GM12872 (cell line): ENCODE measurements at regions not wholly inside any gene's neighbourhood (a gene's known extent, or its start where the extent isn't known, plus 50 kb on each side); places are given as distances from the start of the nearest gene placed in this dataset.

Experiments
- CTCF ChIP-seq: IDR thresholded peaks from 3 replicates; pipeline ENCODE4 v1.5.1; 2011; ENCODE audit warnings: low read depth, mild to moderate bottlenecking, low read length, moderate library complexity; ENCODE audit not compliant: insufficient read depth

- no peak for TF ChIP-seq CTCF
These were observed 146.8 kb upstream of the HS6ST1 start for GRCh38 chr2:128465246-128466170.

GRCh38 chr2:128466376-128466775 is 147.7 kb upstream of the HS6ST1 start:
- TF ChIP-seq CTCF, result no peak

GRCh38 chr2:128466776-128467175 is 148.1 kb upstream of the HS6ST1 start:
- no peak for TF ChIP-seq CTCF

GRCh38 chr2:128467321-128467969 is 148.8 kb upstream of the HS6ST1 start:
- no peak for TF ChIP-seq CTCF

- TF ChIP-seq CTCF, result no peak
These were observed 149.7 kb upstream of the HS6ST1 start for GRCh38 chr2:128468186-128468920.

- TF ChIP-seq CTCF, result peak; percentile 54
These were observed 150.5 kb upstream of the HS6ST1 start for GRCh38 chr2:128469203-128469602.

GRCh38 chr2:128469875-128470274 is 151.2 kb upstream of the HS6ST1 start:
- no peak for TF ChIP-seq CTCF
